ENCODE measurements at regions not wholly inside any gene's neighbourhood (a gene's known extent, or its start where the extent isn't known, plus 50 kb on each side); places are given as distances from the start of the nearest gene placed in this dataset.

GRCh38 chr2:100660851-100661584 is 98.2 kb downstream of the PDCL3 start:
- H3K27me3 ChIP-seq: no peaks in the 10 kb centered on the region
- no peak for TF ChIP-seq CTCF (IDR thresholded peaks at IDR 0.05)
- no peaks in the 10 kb centered on the region for H3K4me1 ChIP-seq
- H3K9me3 ChIP-seq: no peaks in the 10 kb centered on the region
- no peaks in the 10 kb centered on the region for H3K36me3 ChIP-seq
- DNase-seq (ENCODE audit: low spot score in 2 of 2): no peak
- intact Hi-C loops (cut with DNase I): no loop called here
- no peak overlapping the region for H3K27ac ChIP-seq
- H3K4me3 ChIP-seq: no peak overlapping the region

- H3K27ac ChIP-seq: no peak overlapping the region
- TF ChIP-seq CTCF (IDR thresholded peaks at IDR 0.05): no peak
- H3K9me3 ChIP-seq: no peaks in the 10 kb centered on the region
- no peak for DNase-seq (ENCODE audit: low spot score in 2 of 2)
- H3K4me3 ChIP-seq: no peak overlapping the region
- intact Hi-C loops (cut with DNase I): no loop called here
- no peaks in the 10 kb centered on the region for H3K4me1 ChIP-seq
- H3K36me3 ChIP-seq: no peaks in the 10 kb centered on the region
- H3K27me3 ChIP-seq: no peaks in the 10 kb centered on the region
Measured at GRCh38 chr2:100662866-100663265, 100.1 kb downstream of the PDCL3 start.

GRCh38 chr2:100664021-100664755 is 101.4 kb downstream of the PDCL3 start:
- H3K9me3 ChIP-seq: no peaks in the 10 kb centered on the region
- no peaks in the 10 kb centered on the region for H3K36me3 ChIP-seq
- H3K4me1 ChIP-seq: no peaks in the 10 kb centered on the region
- H3K4me3 ChIP-seq: no peak overlapping the region
- intact Hi-C loops (cut with DNase I): no loop called here
- no peaks in the 10 kb centered on the region for H3K27me3 ChIP-seq
- no peak for DNase-seq (ENCODE audit: low spot score in 2 of 2)
- no peak overlapping the region for H3K27ac ChIP-seq
- TF ChIP-seq CTCF (IDR thresholded peaks at IDR 0.05): no peak

GRCh38 chr2:100664756-100665101 is 101.9 kb downstream of the PDCL3 start:
- intact Hi-C loops (cut with DNase I): no loop called here
- no peak for TF ChIP-seq CTCF (IDR thresholded peaks at IDR 0.05)

GRCh38 chr2:100666996-100667395 is 104.2 kb downstream of the PDCL3 start:
- H3K4me3 ChIP-seq: no peak overlapping the region
- DNase-seq (ENCODE audit: low spot score in 2 of 2): no peak
- no peaks in the 10 kb centered on the region for H3K36me3 ChIP-seq
- H3K27ac ChIP-seq: no peak overlapping the region
- no peaks in the 10 kb centered on the region for H3K9me3 ChIP-seq
- TF ChIP-seq CTCF (IDR thresholded peaks at IDR 0.05): no peak
- no peaks in the 10 kb centered on the region for H3K27me3 ChIP-seq
- H3K4me1 ChIP-seq: no peaks in the 10 kb centered on the region
- intact Hi-C loops (cut with DNase I): no loop called here

More at GRCh38 chr2:100664756-100665101, 101.9 kb downstream of the PDCL3 start:
- H3K4me3 ChIP-seq: no peak overlapping the region
- H3K27ac ChIP-seq: no peak overlapping the region
- H3K36me3 ChIP-seq: no peaks in the 10 kb centered on the region
- H3K4me1 ChIP-seq: no peaks in the 10 kb centered on the region
- no peaks in the 10 kb centered on the region for H3K9me3 ChIP-seq
- DNase-seq (ENCODE audit: low spot score in 2 of 2): no peak
- no peaks in the 10 kb centered on the region for H3K27me3 ChIP-seq
